ENCODE measurements at regions not wholly inside any gene's neighbourhood (a gene's known extent, or its start where the extent isn't known, plus 50 kb on each side); places are given as distances from the start of the nearest gene placed in this dataset.

DNA sequence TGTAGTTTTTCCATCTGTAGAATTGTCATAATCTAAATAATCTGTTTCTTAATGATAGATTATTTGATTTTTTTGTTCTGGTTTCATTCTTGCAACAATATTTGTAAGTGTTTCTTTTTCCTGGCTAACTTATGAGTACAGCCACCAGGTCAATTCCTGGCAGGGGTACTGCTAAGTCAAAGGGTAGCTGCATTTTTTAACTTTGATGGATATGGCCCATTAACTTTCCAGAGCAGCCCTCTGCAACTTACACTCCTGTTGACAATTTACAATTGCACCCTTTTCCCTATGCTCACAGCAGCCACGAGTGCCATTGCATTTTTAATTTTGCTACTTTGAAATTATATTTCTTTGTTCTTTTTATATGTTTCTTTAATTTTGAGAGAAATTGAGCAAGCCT is 209.3 kb upstream of the CST7 start:
- Histone ChIP-seq H3K9me3 (ENCODE audit: severe bottlenecking) (no peaks in the 10 kb centered on the region), H3K27ac (no peak overlapping the region), H3K4me3 (ENCODE audit: low read depth, low read length) (no peak overlapping the region), H3K36me3 (no peaks in the 10 kb centered on the region), H3K27me3 (ENCODE audit: insufficient read depth, low read depth, severe bottlenecking) (no peaks in the 10 kb centered on the region)
- TF ChIP-seq, protein P1, sequence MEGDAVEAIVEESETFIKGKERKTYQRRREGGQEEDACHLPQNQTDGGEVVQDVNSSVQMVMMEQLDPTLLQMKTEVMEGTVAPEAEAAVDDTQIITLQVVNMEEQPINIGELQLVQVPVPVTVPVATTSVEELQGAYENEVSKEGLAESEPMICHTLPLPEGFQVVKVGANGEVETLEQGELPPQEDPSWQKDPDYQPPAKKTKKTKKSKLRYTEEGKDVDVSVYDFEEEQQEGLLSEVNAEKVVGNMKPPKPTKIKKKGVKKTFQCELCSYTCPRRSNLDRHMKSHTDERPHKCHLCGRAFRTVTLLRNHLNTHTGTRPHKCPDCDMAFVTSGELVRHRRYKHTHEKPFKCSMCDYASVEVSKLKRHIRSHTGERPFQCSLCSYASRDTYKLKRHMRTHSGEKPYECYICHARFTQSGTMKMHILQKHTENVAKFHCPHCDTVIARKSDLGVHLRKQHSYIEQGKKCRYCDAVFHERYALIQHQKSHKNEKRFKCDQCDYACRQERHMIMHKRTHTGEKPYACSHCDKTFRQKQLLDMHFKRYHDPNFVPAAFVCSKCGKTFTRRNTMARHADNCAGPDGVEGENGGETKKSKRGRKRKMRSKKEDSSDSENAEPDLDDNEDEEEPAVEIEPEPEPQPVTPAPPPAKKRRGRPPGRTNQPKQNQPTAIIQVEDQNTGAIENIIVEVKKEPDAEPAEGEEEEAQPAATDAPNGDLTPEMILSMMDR (IDR thresholded peaks at IDR 0.05; ENCODE audit: low read depth, low read length): no peak
- DNase-seq: no peak

GRCh38 chr20:24741493-24742072 is 207.5 kb upstream of the CST7 start:
- H3K4me3 ChIP-seq (ENCODE audit: low read depth, low read length): no peak overlapping the region
- no peak for DNase-seq
- H3K9me3 ChIP-seq (ENCODE audit: severe bottlenecking): no peaks in the 10 kb centered on the region
- no peaks in the 10 kb centered on the region for H3K27me3 ChIP-seq (ENCODE audit: insufficient read depth, low read depth, severe bottlenecking)
- TF ChIP-seq, protein P1 (IDR thresholded peaks at IDR 0.05; ENCODE audit: low read depth, low read length): no peak
- no peak overlapping the region for H3K27ac ChIP-seq
- no peaks in the 10 kb centered on the region for H3K36me3 ChIP-seq

DNA sequence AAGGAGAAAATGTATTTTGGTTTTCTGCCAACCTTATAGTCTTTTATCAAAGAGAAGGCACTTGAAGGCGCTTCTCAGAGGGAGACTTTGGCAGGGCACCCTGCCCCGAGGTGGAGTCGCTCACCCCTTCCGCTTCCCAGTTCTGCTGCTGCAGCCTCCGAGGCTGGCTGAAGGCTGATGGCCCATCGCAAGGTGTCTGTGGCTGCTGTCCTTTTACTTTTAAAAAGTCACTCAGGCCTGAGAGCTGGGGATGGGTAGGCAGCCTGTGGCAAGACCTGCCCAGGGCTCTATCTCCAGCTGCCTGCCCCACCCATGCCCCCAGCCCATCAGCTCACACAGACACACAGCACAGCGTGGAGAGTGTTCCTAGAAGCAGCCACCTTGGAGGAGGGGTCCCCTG is 206.6 kb upstream of the CST7 start:
- DNase-seq: no peak
- no peak overlapping the region; the same call in 1 of the 2 replicates for H3K27ac ChIP-seq
- no peaks in the 10 kb centered on the region for H3K36me3 ChIP-seq
- H3K9me3 ChIP-seq (ENCODE audit: severe bottlenecking): no peaks in the 10 kb centered on the region
- TF ChIP-seq, protein P1 (IDR thresholded peaks at IDR 0.05; ENCODE audit: low read depth, low read length): no peak
- no peak overlapping the region for H3K4me3 ChIP-seq (ENCODE audit: low read depth, low read length)
- no peaks in the 10 kb centered on the region for H3K27me3 ChIP-seq (ENCODE audit: insufficient read depth, low read depth, severe bottlenecking)

GRCh38 chr20:24742989-24743388 is 206.1 kb upstream of the CST7 start:
- H3K27me3 ChIP-seq (ENCODE audit: insufficient read depth, low read depth, severe bottlenecking): no peaks in the 10 kb centered on the region

GRCh38 chr20:24743641-24744040 is 205.4 kb upstream of the CST7 start:
- TF ChIP-seq, protein P1 (IDR thresholded peaks at IDR 0.05; ENCODE audit: low read depth, low read length): 0 out of 2 replicates have a peak, but pooled peaks have one; percentile 10
- H3K36me3 ChIP-seq: no peaks in the 10 kb centered on the region
- peak overlapping the region; percentile 73 for H3K27ac ChIP-seq
- no peaks in the 10 kb centered on the region for H3K27me3 ChIP-seq (ENCODE audit: insufficient read depth, low read depth, severe bottlenecking)
- no peaks in the 10 kb centered on the region for H3K9me3 ChIP-seq (ENCODE audit: severe bottlenecking)
- no peak overlapping the region for H3K4me3 ChIP-seq (ENCODE audit: low read depth, low read length)
- peak; percentile 47 for DNase-seq

More at GRCh38 chr20:24742989-24743388, 206.1 kb upstream of the CST7 start:
- TF ChIP-seq, protein P1 (IDR thresholded peaks at IDR 0.05; ENCODE audit: low read depth, low read length): no peak
- peak overlapping the region; percentile 73 for H3K27ac ChIP-seq
- no peak for DNase-seq
- H3K9me3 ChIP-seq (ENCODE audit: severe bottlenecking): no peaks in the 10 kb centered on the region
- H3K36me3 ChIP-seq: no peaks in the 10 kb centered on the region
- no peak overlapping the region for H3K4me3 ChIP-seq (ENCODE audit: low read depth, low read length)

DNA sequence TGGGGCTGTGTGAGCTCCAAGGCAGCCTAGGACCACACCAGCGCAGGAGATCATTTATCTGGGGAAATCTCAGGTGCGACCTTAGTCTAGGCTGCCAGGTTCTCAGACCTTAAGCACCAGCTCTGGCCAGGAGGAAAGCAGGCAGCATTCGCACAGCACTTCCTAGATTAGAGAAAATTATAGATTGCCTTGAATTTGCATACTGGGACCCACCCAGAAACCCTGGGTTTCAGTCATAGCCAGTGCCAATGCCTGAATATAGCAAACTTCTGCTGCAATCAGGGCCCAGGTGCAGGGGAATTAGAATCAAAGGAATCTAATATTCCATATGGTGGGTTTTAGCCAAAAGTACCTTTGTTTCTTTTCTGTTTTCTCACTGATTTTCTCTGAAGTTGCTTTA is 204.3 kb upstream of the CST7 start:
- Histone ChIP-seq H3K27ac (no peak overlapping the region), H3K4me3 (ENCODE audit: low read depth, low read length) (no peak overlapping the region), H3K9me3 (ENCODE audit: severe bottlenecking) (no peaks in the 10 kb centered on the region), H3K27me3 (ENCODE audit: insufficient read depth, low read depth, severe bottlenecking) (no peaks in the 10 kb centered on the region), H3K36me3 (no peaks in the 10 kb centered on the region)
- TF ChIP-seq, protein P1 (IDR thresholded peaks at IDR 0.05; ENCODE audit: low read depth, low read length): no peak
- DNase-seq: no peak

Data from WERI-Rb-1 (cell line).